ENCODE measurements at regions not wholly inside any gene's neighbourhood (a gene's known extent, or its start where the extent isn't known, plus 50 kb on each side); places are given as distances from the start of the nearest gene placed in this dataset.

DNA sequence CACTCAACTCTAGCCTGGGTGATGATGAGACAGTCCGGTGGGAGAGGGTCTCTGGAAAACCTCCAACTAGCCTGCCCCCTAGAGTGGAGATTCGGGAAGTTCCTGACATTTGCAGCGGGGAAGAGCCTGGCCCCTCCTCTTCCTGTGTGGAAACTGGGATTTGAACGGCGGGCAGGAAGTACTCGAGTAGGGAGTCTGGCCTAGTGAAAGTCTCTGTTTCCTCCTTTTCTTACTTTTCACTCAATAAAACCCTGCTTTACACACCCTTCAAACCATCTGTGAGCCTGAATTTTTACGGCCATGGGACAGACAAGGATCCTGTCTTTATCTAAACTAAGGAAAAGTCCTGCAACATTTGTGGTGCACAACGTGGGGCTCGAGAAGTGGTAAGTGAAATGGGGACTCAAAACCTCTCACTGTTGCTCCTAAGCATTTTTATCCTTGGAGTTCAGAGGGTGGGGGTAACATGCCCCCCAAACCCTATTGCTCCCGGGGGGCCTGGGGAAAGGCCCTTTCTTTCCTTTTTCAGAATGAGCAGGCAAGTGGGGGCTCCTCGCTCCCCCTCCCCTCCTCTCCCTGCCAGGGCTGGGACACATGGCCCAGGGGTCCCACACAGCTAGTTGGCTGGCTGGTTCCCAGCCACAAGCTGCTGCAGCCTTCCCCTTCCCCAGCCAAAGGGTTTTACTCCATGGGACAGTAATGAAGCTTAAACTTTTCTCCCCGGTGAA, 224.7 kb upstream of the GBE1 start:
- no peak overlapping the region for H3K27ac ChIP-seq (ENCODE audit: low read length)
- no peaks in the 10 kb centered on the region for H3K9me2 ChIP-seq (replicated peaks; ENCODE audit: low read length)
- H2AFZ ChIP-seq (ENCODE audit: low read length): no peak overlapping the region
- H3K4me3 ChIP-seq (ENCODE audit: low read length): no peak overlapping the region
- no peaks in the 10 kb centered on the region for H3K27me3 ChIP-seq (ENCODE audit: low read length)
- H3K36me3 ChIP-seq (ENCODE audit: low read depth, low read length): no peaks in the 10 kb centered on the region
- ATAC-seq (no peak), DNase-seq (no peak)
- H3K9me3 ChIP-seq (ENCODE audit: low read length): no peaks in the 10 kb centered on the region
- no peak overlapping the region for H3K4me2 ChIP-seq (ENCODE audit: low read length)
- no peaks in the 10 kb centered on the region for H3F3A ChIP-seq (ENCODE audit: low read length, unreplicated experiment)
- ChIA-PET POLR2A (ENCODE audit: unreplicated experiment) (interaction anchor here (0.6 kb wide), 1 partner anchor 16 kb away, joined by 7 read pairs; no protein-coding TSS in a partner anchor), CTCF (no interaction called here)
- no peaks in the 10 kb centered on the region for H3K4me1 ChIP-seq (ENCODE audit: insufficient read depth, low read length)
- BruUV-seq (replicated peaks): no TSS peak
- H4K20me1 ChIP-seq (ENCODE audit: low read length): no peaks in the 10 kb centered on the region
- H3K79me2 ChIP-seq (ENCODE audit: low read length): no peaks in the 10 kb centered on the region
- H3K9ac ChIP-seq (ENCODE audit: low read length): no peak overlapping the region
- intact Hi-C loops (cut with micrococcal nuclease): no loop called here
- TF ChIP-seq EZH2 (IDR thresholded peaks at IDR 0.05; ENCODE audit: low read length, unreplicated experiment) (no peak), EZH2phosphoT487 (IDR thresholded peaks at IDR 0.05; ENCODE audit: borderline replicate concordance, low read length) (no peak)
- TF ChIP-seq, protein P1, sequence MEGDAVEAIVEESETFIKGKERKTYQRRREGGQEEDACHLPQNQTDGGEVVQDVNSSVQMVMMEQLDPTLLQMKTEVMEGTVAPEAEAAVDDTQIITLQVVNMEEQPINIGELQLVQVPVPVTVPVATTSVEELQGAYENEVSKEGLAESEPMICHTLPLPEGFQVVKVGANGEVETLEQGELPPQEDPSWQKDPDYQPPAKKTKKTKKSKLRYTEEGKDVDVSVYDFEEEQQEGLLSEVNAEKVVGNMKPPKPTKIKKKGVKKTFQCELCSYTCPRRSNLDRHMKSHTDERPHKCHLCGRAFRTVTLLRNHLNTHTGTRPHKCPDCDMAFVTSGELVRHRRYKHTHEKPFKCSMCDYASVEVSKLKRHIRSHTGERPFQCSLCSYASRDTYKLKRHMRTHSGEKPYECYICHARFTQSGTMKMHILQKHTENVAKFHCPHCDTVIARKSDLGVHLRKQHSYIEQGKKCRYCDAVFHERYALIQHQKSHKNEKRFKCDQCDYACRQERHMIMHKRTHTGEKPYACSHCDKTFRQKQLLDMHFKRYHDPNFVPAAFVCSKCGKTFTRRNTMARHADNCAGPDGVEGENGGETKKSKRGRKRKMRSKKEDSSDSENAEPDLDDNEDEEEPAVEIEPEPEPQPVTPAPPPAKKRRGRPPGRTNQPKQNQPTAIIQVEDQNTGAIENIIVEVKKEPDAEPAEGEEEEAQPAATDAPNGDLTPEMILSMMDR (conservative IDR thresholded peaks at IDR 0.05; ENCODE audit: low read depth, low read length): no peak

DNA sequence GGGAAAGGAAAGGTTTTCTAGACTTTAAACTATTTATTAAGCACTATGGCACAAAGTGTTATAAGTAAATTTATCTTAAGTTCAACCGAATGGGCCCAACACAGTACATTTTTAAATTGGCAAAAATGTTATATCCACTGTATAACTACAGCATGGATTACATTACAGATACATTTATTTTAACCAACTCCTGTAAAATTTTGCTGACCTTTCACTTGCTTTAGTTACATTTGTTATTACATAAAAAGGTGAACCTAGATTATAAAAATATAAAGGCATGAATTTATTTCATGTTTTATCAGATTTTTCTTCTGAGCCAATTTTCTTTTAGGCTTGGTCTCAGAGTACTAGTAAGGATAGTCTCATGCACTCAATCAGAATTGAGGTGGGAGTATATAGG, 221.9 kb upstream of the GBE1 start:
- ChIA-PET CTCF (no interaction called here), POLR2A (ENCODE audit: unreplicated experiment) (no interaction called here)
- no peak overlapping the region for H3K4me2 ChIP-seq (ENCODE audit: low read length)
- H3K9me3 ChIP-seq (ENCODE audit: low read length): no peaks in the 10 kb centered on the region
- H3K36me3 ChIP-seq (ENCODE audit: low read depth, low read length): no peaks in the 10 kb centered on the region
- no peaks in the 10 kb centered on the region for H4K20me1 ChIP-seq (ENCODE audit: low read length)
- no peaks in the 10 kb centered on the region for H3K9me2 ChIP-seq (replicated peaks; ENCODE audit: low read length)
- H3K9ac ChIP-seq (ENCODE audit: low read length): no peak overlapping the region
- ATAC-seq (no peak), DNase-seq (no peak)
- H3K27ac ChIP-seq (ENCODE audit: low read length): no peak overlapping the region
- H3K79me2 ChIP-seq (ENCODE audit: low read length): no peaks in the 10 kb centered on the region
- H3F3A ChIP-seq (ENCODE audit: low read length, unreplicated experiment): no peaks in the 10 kb centered on the region
- BruUV-seq (replicated peaks): no TSS peak
- no peak overlapping the region for H3K4me3 ChIP-seq (ENCODE audit: low read length)
- H3K4me1 ChIP-seq (ENCODE audit: insufficient read depth, low read length): no peaks in the 10 kb centered on the region; the same call in 1 of the 2 replicates
- H3K27me3 ChIP-seq (ENCODE audit: low read length): no peaks in the 10 kb centered on the region
- intact Hi-C loops (cut with micrococcal nuclease): loop anchor here (5.0 kb wide), 1 partner anchor 321 kb away; no protein-coding TSS in a partner anchor
- TF ChIP-seq, protein P1 (conservative IDR thresholded peaks at IDR 0.05; ENCODE audit: low read depth, low read length): no peak
- TF ChIP-seq EZH2 (IDR thresholded peaks at IDR 0.05; ENCODE audit: low read length, unreplicated experiment) (no peak), EZH2phosphoT487 (IDR thresholded peaks at IDR 0.05; ENCODE audit: borderline replicate concordance, low read length) (no peak)
- no peak overlapping the region for H2AFZ ChIP-seq (ENCODE audit: low read length)

Measured in PC-3 (cell line).